A549 (cell line): ENCODE measurements at regions not wholly inside any gene's neighbourhood (a gene's known extent, or its start where the extent isn't known, plus 50 kb on each side); places are given as distances from the start of the nearest gene placed in this dataset.

ENCODE experiments used
- ATAC-seq, 2 experiments: fragments of 200-7000 bp in 1 of 2; fragments of >200 bp in 1 of 2; cut with Nextera tagmentation in 1 of 2; cut with Tn5 transposase in 1 of 2; 3 replicates each; pipeline versions ENCODE4 v1.8.0 to v1.9.1; 2018 to 2020; ENCODE audit warnings: mild to moderate bottlenecking in 1 of 2, moderate library complexity in 1 of 2
- CTCF ChIA-PET: fragments of 300-600 bp; sonication (Branson Sonifier 250); formaldehyde crosslinking; extraction: SDS; loops from one replicate; lab custom pipeline; 2021; ENCODE audit warnings: antibody characterized with exemption, inconsistent platforms; lab: Yijun Ruan, JAX
- POLR2A ChIA-PET: fragments of 350-600 bp; formaldehyde crosslinking; extraction: SDS; loops from one replicate; lab custom pipeline; 2021; ENCODE audit warnings: antibody characterized with exemption, inconsistent platforms; lab: Yijun Ruan, JAX
- DNase-seq, 2 experiments: peaks; one replicate each; pipeline versions ENCODE4 v3.0.0 to v3.0.0-alpha.2; 2011 to 2016; ENCODE audit warnings: low read depth in 1 of 2, low spot score in 1 of 2
- FAIRE-seq: peaks from 2 replicates; lab custom pipeline; 2011; peaks lifted over from hg19 to GRCh38; lab: Jason Lieb, UNC
- H3K27ac ChIP-seq, 2 experiments: fragments of >200 bp; sonication (Bioruptor Twin); formaldehyde crosslinking; 3 replicates each; pipeline ENCODE4 v1.5.1; 2016 to 2017
- H3K4me1 ChIP-seq: fragments of >200 bp; sonication (Bioruptor Twin); formaldehyde crosslinking; 3 replicates; pipeline ENCODE4 v1.6.1; 2016
- H3K4me2 ChIP-seq: fragments of >200 bp; sonication (Bioruptor Twin); formaldehyde crosslinking; 3 replicates; pipeline ENCODE4 v1.6.1; 2016
- H3K4me3 ChIP-seq: fragments of >200 bp; sonication (Bioruptor Twin); formaldehyde crosslinking; 3 replicates; pipeline ENCODE4 v1.5.1; 2016
- H3K9me3 ChIP-seq: fragments of >200 bp; sonication (Bioruptor Twin); formaldehyde crosslinking; 3 replicates; pipeline ENCODE4 v1.6.1; 2016
- BCL3 ChIP-seq: fragments of >200 bp; sonication (Bioruptor Twin); formaldehyde crosslinking; IDR thresholded peaks from 3 replicates; pipeline ENCODE4 v1.6.1; 2016
- CBX2 ChIP-seq: fragments of 200-600 bp; sonication (generic); IDR thresholded peaks from 2 replicates; pipeline ENCODE4 v1.6.1; 2016; ENCODE audit warnings: low read depth, mild to moderate bottlenecking, borderline replicate concordance
- CEBPB ChIP-seq, 2 experiments: fragments of >200 bp in 1 of 2; sonication (Bioruptor Twin) in 1 of 2; formaldehyde crosslinking in 1 of 2; IDR thresholded peaks; 2 replicates each; pipeline ENCODE4 v1.6.1; 2012 to 2016
- CHD4 ChIP-seq: fragments of 200-600 bp; sonication (generic); IDR thresholded peaks from 2 replicates; pipeline ENCODE4 v1.6.1; 2016; ENCODE audit warnings: antibody characterized with exemption, mild to moderate bottlenecking, borderline replicate concordance
- CTCF ChIP-seq: fragments of >200 bp; sonication (Bioruptor Twin); formaldehyde crosslinking; IDR thresholded peaks from 3 replicates; pipeline ENCODE4 v1.5.1; 2016
- E2F6 ChIP-seq: IDR thresholded peaks from 2 replicates; pipeline ENCODE4 v1.6.1; 2012; ENCODE audit warnings: low read depth, borderline replicate concordance
- ESRRA ChIP-seq: fragments of 150-350 bp; IDR thresholded peaks from 2 replicates; pipeline ENCODE4 v1.6.1; 2014; ENCODE audit warnings: mild to moderate bottlenecking, low read length, borderline replicate concordance
- FOSL2 ChIP-seq, 2 experiments: fragments of 450-650 bp in 1 of 2; fragments of >200 bp in 1 of 2; sonication (Bioruptor Twin) in 1 of 2; formaldehyde crosslinking; IDR thresholded peaks; 2 replicates each; pipeline versions ENCODE4 v1.5.0 to v1.6.1; 2016 to 2020; ENCODE audit warnings: mild to moderate bottlenecking in 1 of 2, moderate library complexity in 1 of 2
- HES2 ChIP-seq: fragments of >200 bp; sonication (Bioruptor Twin); formaldehyde crosslinking; IDR thresholded peaks from 2 replicates; pipeline ENCODE4 v1.6.1; 2016
- HEYL ChIP-seq: fragments of 250-450 bp; sonication (Bioruptor Pico); IDR thresholded peaks from 2 replicates; pipeline ENCODE4 v1.8.0; 2021; ENCODE audit warnings: mild to moderate bottlenecking, moderate library complexity
- HMGXB4 ChIP-seq: fragments of 250-450 bp; sonication (Bioruptor Pico); IDR thresholded peaks from 2 replicates; pipeline ENCODE4 v1.5.0; 2021; ENCODE audit warnings: mild to moderate bottlenecking, moderate library complexity, borderline replicate concordance
- HOXB5 ChIP-seq: fragments of 250-450 bp; sonication (Bioruptor Pico); IDR thresholded peaks from 2 replicates; pipeline ENCODE4 v1.5.0; 2020; ENCODE audit warnings: mild to moderate bottlenecking, moderate library complexity
- JUN ChIP-seq, 2 experiments: fragments of >200 bp; sonication (Bioruptor Twin); formaldehyde crosslinking; IDR thresholded peaks; 2 replicates in 1 of 2; 3 replicates in 1 of 2; pipeline ENCODE4 v1.6.1; 2016 to 2017
- MAFK ChIP-seq: fragments of 450-650 bp; IDR thresholded peaks from 2 replicates; pipeline ENCODE4 v1.6.1; 2014; ENCODE audit not compliant: partially characterized antibody
- NR3C1 ChIP-seq: fragments of >200 bp; sonication (Bioruptor Twin); formaldehyde crosslinking; IDR thresholded peaks from 3 replicates; pipeline ENCODE4 v1.6.1; 2017
- RAD21 ChIP-seq, 2 experiments: fragments of >200 bp in 1 of 2; sonication (Bioruptor Twin) in 1 of 2; formaldehyde crosslinking in 1 of 2; IDR thresholded peaks in 1 of 2; conservative IDR thresholded peaks in 1 of 2; 2 replicates in 1 of 2; 3 replicates in 1 of 2; pipeline ENCODE4 v1.6.1; 2012 to 2018; ENCODE audit warnings: inconsistent platforms in 1 of 2
- REST ChIP-seq: fragments of 200-600 bp; sonication (generic); IDR thresholded peaks from 2 replicates; pipeline ENCODE4 v1.6.1; 2016; ENCODE audit warnings: antibody characterized with exemption, mild to moderate bottlenecking, moderate library complexity
- RFX5 ChIP-seq: fragments of 450-650 bp; IDR thresholded peaks from 2 replicates; pipeline ENCODE4 v1.7.1; 2014; ENCODE audit warnings: antibody characterized with exemption, mild to moderate bottlenecking, moderate library complexity
- TFCP2L1 ChIP-seq: fragments of 250-450 bp; sonication (Bioruptor Pico); IDR thresholded peaks from 2 replicates; pipeline ENCODE4 v1.5.0; 2021; ENCODE audit warnings: mild to moderate bottlenecking
- ZC3H11A ChIP-seq: fragments of 450-650 bp; IDR thresholded peaks from 2 replicates; pipeline ENCODE4 v1.6.1; 2014; ENCODE audit warnings: antibody characterized with exemption, mild to moderate bottlenecking
- ZNF302 ChIP-seq: fragments of 250-450 bp; sonication (Bioruptor Pico); IDR thresholded peaks from 2 replicates; pipeline ENCODE4 v1.9.0; 2021; ENCODE audit warnings: inconsistent platforms, mild to moderate bottlenecking, moderate library complexity
- WGBS: methylation state at CpG from one replicate; pipeline ENCODE4 v1.1.6; 2017; ENCODE audit errors: missing lambda C conversion rate; 5-methylcytosine and 5-hydroxymethylcytosine counted together

- 18% methylated on average over 3 of the region's 3 CpGs for WGBS
- DNase-seq, result peak in 1 of 2 experiments; percentile 3
- Histone ChIP-seq H3K27ac (no peak overlapping the region), H3K4me1 (no peaks in the 10 kb centered on the region), H3K4me3 (no peak overlapping the region), H3K9me3 (no peaks in the 10 kb centered on the region), H3K4me2 (no peak overlapping the region)
- POLR2A ChIA-PET, result no interaction called here
- no peak for TF ChIP-seq TFCP2L1 (CRISPR knock-in tag)
- peak; percentile 81 for TF ChIP-seq REST
- no peak for FAIRE-seq
- no peak for ATAC-seq
- CTCF ChIA-PET, result no interaction called here
These were observed 1782.4 kb upstream of the WWC1 start for GRCh38 chr5:166509085-166509484.

- Histone ChIP-seq H3K4me2 (no peak overlapping the region), H3K9me3 (no peaks in the 10 kb centered on the region), H3K27ac (no peak overlapping the region), H3K4me1 (no peaks in the 10 kb centered on the region), H3K4me3 (no peak overlapping the region)
- ATAC-seq (no peak), FAIRE-seq (no peak), DNase-seq (no peak)
- TF ChIP-seq NR3C1 (no peak), CBX2 (no peak), CHD4 (no peak), CEBPB (IDR thresholded peaks at IDR 0.05) (no peak), ZC3H11A (no peak), FOSL2 (IDR thresholded peaks at IDR 0.05) (no peak), FOSL2 (CRISPR knock-in tag; IDR thresholded peaks at IDR 0.05) (no peak), JUN (IDR thresholded peaks at IDR 0.05) (no peak), TFCP2L1 (CRISPR knock-in tag) (no peak), MAFK (no peak), ZNF302 (CRISPR knock-in tag) (no peak), ESRRA (no peak), HOXB5 (CRISPR knock-in tag) (no peak), BCL3 (no peak), RAD21 (conservative IDR thresholded peaks at IDR 0.05 in 1 of 2, IDR thresholded peaks at IDR 0.05 in 1 of 2) (no peak), HEYL (CRISPR knock-in tag) (no peak), E2F6 (no peak), HES2 (no peak), RFX5 (no peak), HMGXB4 (no peak), CTCF (no peak)
- WGBS, result 11% methylated on average over 5 of the region's 5 CpGs
- ChIA-PET CTCF (no interaction called here), POLR2A (no interaction called here)
These were observed 1773.5 kb upstream of the WWC1 start for GRCh38 chr5:166517976-166518375.
